CD4-positive, alpha-beta T cell treated with Interleukin-1 beta for 1 hour (primary cell): ENCODE measurements at regions not wholly inside any gene's neighbourhood (a gene's known extent, or its start where the extent isn't known, plus 50 kb on each side); places are given as distances from the start of the nearest gene placed in this dataset.

ENCODE experiments used
- DNase-seq, 2 donors: peaks; one replicate each; pipeline ENCODE4 v3.0.0-alpha.2; 2020 to 2022

DNA sequence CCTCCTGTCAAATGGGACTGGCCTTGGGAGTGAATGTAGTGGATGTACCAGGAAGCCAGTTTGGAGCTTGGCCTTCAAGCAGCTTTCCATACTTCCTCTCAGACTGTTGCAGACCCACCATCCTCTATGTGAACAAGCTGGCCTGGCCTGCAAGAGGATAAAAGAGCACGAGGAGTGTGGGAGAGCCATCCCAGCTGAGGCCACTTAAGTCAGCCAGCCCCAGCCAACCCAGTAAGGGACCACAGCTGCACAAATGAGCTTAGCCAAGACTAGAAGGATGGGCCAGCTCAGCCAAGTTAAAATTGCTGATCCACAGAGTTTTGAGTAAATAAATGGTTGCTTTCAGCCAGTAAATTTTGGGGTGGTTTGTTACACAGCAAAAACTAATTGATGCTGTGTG is 156.9 kb upstream of the SOX4 start:
- no peak for DNase-seq

- no peak for DNase-seq
These were observed 156.0 kb upstream of the SOX4 start for GRCh38 chr6:21437581-21437980.

DNA sequence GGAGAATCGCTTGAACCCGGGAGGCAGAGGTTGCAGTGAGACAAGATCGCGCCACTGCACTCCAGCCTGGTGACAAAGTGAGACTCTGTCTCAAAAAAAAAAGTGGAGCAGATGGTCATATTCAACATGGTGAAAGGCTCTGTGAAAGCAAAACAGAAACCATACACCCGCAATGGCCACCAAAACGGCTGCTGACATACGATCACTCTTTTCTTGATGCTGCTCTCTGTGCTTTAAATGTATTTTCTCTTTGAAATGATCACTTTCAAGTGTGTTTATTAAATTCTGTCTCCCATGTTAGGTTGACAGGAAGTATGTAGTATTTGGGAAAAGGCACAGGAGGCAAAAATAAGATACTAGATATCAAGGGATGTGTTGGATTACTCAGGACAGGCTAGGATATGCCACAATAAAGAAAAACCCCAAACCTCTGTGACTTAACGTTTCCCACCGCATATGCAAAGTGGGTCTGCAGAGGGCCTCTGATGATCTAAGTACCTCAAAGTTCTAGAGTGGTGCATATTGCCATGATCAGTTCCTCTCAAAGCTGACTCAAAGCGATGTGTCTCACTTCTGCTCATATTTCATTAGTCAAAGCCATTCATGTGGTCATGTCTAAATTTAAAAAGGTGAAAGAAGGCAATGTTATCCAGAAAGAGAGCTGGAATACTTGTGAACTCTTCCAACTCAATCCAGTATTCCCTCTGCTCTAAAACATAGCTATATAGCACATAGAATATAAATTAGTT is 155.1 kb upstream of the SOX4 start:
- peak; percentile 2 for DNase-seq

GRCh38 chr6:21438986-21439352 is 154.6 kb upstream of the SOX4 start:
- peak in 1 of 2 donors; percentile 6 for DNase-seq

GRCh38 chr6:21441386-21441785 is 152.2 kb upstream of the SOX4 start:
- DNase-seq = no peak

DNA sequence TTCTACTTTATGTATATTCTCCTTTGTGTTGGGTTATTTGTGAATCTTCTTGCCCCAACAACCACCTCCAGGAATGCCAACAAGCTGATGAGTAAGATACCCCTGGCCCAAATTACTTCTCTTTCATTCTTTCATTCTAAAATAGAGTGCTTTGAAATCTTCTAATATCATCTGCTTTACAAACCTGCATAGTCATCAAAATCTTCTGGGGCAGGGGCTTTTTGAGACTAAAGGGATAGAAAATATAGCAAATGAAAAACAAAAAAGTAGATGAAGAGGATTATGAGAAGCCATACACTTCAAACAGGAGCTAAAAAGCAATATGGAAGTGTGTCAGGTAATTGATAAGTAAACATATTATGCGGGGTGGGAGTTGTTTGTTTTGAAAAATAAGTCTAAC is 150.7 kb upstream of the SOX4 start:
- no peak for DNase-seq

- no peak for DNase-seq
These were observed 148.8 kb upstream of the SOX4 start for GRCh38 chr6:21444711-21445260.

GRCh38 chr6:21447987-21448386 is 145.6 kb upstream of the SOX4 start:
- DNase-seq = no peak

GRCh38 chr6:21448485-21449109 is 145.0 kb upstream of the SOX4 start:
- DNase-seq = no peak

- no peak for DNase-seq
These were observed 143.4 kb upstream of the SOX4 start for GRCh38 chr6:21450149-21450548.

DNA sequence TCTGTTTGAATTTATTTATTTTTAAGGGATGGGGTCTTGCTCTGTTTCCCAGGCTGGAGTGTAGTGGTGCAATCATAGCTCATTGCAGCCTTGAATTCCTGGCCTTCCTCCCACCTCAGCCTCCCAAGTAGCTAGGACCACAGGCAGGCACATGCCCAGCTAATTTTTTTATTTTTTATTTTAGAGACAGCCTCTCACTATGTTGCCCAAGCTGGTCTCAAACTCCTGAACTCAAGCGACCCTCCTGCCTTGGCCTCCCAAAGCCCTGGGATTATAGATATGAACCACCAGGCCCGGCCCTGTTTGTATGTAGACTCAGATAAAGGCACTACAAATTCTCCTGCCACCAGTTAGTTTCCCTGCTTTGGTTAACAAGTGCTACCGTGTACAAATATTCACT is 142.9 kb upstream of the SOX4 start:
- DNase-seq = no peak

DNA sequence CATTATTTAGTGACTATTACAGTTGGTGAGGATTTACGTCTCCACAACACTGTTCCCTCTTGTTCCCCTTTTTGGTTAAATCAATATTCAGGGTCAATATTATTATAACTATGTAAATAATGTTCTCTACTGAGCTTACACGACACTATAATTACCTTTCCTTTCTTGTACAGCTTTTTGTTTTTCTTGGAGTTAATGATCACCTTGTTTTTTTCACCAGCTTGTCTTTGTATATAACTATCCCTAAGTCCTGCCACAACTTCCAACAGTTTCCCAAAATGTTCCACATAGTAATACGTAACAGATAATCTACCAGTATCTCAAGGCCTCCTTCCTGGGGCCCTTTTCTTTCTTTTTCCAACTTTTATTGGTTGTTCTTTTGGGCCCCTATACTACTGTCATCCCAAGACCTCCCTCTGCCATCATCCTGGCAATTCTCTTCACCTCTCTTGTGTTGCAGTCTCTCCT is 142.0 kb upstream of the SOX4 start:
- no peak for DNase-seq

GRCh38 chr6:21454262-21454661 is 139.3 kb upstream of the SOX4 start:
- DNase-seq = no peak

DNA sequence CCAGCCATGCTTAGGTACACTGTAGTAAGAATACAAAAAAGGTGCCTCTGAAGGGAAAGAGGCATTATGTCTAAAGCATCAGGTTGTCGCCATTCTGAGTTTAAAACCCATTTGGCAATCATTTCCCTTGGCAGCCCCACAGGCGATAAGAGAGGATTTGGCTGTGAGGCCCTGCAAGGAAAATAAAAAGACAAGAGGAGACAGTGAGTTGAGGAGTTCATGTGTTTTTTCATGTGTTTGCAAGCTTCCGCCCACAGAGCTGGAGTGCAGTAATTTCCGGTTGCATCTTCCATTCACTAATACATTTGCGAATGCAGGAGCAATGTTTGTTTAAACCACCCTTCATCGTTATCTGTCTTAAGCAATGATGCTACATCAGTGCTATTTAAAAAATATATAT is 138.5 kb upstream of the SOX4 start:
- no peak for DNase-seq

- DNase-seq = no peak
These were observed 135.9 kb upstream of the SOX4 start for GRCh38 chr6:21457647-21458046.

- no peak for DNase-seq
These were observed 133.9 kb upstream of the SOX4 start for GRCh38 chr6:21459641-21460040.

DNA sequence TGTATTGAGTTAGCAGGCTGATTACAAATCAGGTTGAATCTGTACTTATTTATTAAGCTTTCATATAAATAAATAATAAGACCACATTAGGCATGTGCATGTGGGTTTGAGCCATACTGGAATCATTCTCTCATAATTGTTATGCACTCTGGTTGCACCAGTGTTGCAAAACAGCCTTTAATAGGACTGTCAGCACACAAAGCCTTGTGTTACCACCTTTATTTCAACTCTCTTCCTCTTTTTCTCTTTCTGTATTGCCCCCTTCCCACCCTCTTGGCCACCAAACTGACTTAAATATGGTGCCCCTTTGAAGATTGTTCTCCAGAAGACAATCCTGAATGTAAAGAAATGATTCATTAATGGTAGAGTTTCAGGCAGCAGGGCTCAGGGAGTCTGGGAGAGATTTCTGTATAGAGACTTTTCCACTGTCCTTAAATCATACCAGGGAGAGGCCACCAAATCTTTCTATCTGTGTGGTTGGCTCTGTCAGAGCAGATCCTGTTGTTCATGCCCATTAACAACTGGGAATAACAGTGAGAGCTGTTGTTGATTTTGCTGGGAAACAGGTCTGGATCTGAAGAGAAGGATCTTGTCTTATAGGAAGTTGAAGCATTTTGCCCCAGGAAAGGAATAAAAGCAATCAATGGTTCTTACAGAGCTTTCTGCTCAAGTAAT is 131.6 kb upstream of the SOX4 start:
- DNase-seq = no peak

GRCh38 chr6:21462519-21462852 is 131.1 kb upstream of the SOX4 start:
- no peak for DNase-seq

- DNase-seq = no peak
These were observed 126.5 kb upstream of the SOX4 start for GRCh38 chr6:21467091-21467490.

- DNase-seq = no peak
These were observed 125.1 kb upstream of the SOX4 start for GRCh38 chr6:21468461-21468860.

DNA sequence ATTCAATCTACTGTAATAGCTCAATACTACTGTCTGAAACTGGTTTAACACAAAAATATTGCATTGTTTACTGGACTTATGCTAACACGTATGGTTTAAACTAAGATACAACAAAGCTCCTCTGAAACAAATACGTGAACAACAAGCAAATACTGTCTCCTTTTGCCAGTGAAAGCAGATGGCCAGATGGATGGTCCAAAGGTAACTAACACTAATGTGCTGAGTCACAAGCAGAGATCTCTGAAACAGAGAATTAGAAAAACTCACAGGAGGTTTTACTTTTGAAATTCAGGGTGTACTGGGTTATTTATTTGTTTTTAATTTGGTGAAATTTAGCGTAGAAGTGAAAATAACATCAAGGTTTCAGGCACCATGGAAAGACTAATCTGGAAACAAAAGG is 124.3 kb upstream of the SOX4 start:
- DNase-seq = no peak

DNA sequence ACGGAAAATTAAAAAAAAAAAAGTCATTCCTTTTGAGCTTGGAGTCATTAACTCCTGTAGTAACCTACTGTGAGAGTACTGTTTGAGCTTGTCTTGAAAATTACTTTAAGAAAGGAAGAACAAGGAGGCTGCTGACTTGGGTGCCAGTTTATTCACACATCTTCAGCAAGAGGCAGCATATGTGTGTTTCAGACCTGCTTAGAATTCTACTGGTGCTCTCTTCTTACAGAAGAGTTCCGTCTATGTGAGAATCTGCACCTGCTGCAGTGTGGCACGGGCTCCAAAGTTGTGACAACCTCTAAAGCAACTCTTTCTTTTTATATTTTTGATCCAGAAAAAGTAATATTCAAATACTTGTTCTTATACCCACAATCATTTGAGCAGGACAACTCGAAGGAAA is 117.4 kb upstream of the SOX4 start:
- DNase-seq = no peak

DNA sequence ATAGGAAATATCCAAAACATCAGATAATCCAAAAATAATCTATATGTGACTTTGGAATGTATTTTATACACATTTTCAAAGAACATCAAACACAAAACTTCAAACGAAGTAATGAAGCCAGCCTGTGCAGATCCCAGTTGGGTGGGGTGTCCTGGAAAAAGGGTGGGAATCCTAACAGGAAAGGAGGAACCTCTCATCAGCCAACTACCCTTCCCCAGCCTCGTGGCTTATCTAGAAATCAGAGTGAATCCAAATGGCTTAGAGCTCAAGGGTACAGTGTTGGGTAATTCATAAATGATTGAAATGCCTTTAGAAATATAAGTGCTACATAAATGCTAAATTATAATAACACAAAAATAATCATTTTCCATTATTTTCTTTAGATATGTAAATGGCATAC is 115.1 kb upstream of the SOX4 start:
- no peak for DNase-seq

DNA sequence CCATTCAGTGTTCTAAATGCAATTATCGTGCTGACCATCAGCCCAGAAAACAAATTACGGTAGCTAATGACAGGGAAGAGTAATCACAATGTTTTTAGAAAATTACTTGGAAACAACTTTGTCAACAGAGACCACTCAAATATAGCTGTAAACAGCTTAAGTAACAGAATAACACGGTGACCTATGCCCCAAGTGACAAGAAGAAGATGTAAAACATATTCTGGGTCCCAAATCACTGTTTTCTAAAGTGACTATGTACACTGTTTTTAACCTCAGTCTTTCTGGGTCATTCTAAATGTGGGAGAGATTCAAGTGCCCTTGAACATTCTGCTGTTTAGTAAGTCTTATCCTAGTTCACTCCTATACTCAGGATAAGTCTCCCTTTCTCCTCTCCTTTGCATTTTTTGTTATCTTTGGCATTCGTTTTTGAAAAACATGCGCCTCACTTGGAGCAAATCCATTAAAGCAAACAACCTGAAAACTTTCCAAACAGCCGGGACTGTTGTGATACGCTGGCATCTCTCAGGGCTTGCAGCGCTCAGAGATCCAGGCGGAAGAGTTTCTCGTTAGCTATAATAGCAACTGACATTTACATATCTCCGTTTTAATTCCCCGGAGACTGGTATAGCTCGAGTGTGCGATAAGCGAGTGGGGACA is 114.5 kb upstream of the SOX4 start:
- DNase-seq = no peak
